GM12878 (cell line): ENCODE measurements at regions not wholly inside any gene's neighbourhood (a gene's known extent, or its start where the extent isn't known, plus 50 kb on each side); places are given as distances from the start of the nearest gene placed in this dataset.

ENCODE experiments used
- NR2F1 ChIP-seq: fragments of 450-650 bp; conservative IDR thresholded peaks from 2 replicates; pipeline ENCODE4 v1.6.1; 2017; ENCODE audit warnings: mild to moderate bottlenecking
- POLR2AphosphoS5 ChIP-seq: IDR thresholded peaks from 2 replicates; pipeline ENCODE4 v1.6.1; 2011; ENCODE audit warnings: mild to moderate bottlenecking, low read length, inconsistent platforms
- SMAD1 ChIP-seq: fragments of 450-650 bp; IDR thresholded peaks from 2 replicates; pipeline ENCODE4 v1.6.1; 2018; ENCODE audit warnings: mild to moderate bottlenecking, low read depth; ENCODE audit not compliant: partially characterized antibody
- TF ChIP-seq, protein P1 (sequence below), 3 experiments: IDR thresholded peaks in 2 of 3; conservative IDR thresholded peaks in 1 of 3; 2 replicates each; pipeline ENCODE4 v1.5.1; 2011; ENCODE audit warnings: low read depth in 3 of 3, low read length in 3 of 3, mild to moderate bottlenecking in 3 of 3, control low read depth in 2 of 3, moderate library complexity in 2 of 3, inconsistent platforms in 1 of 3, mixed read lengths in 1 of 3; ENCODE audit not compliant: control insufficient read depth in 2 of 3, insufficient read depth in 1 of 3; ENCODE audit errors: extremely low read depth in 1 of 3
- TF ChIP-seq, protein P2 (sequence below): fragments of 450-650 bp; IDR thresholded peaks from 2 replicates; pipeline ENCODE4 v1.6.1; 2014; ENCODE audit warnings: mild to moderate bottlenecking

DNA sequence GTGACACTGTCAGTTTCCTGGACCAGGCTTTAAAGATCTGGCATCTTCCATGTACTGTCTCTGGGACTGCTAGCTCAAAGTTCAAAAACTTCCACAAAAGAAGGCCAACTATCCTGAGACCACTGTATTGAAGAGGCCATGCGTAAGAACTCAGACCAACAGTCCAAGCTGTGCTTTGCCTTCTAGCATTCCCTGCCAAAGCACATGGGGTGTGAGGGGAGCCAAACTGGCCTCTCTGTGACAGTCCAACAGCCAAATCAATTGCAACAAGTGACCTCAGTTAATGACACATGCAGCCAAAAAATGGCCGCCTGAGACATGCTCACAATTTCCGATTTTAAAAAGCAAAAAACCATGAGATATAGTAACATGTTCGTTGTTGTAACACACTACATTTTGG is 160.3 kb upstream of the CDH19 start:
- TF ChIP-seq SMAD1: no peak
- TF ChIP-seq POLR2AphosphoS5: no peak
- TF ChIP-seq, protein P1, sequence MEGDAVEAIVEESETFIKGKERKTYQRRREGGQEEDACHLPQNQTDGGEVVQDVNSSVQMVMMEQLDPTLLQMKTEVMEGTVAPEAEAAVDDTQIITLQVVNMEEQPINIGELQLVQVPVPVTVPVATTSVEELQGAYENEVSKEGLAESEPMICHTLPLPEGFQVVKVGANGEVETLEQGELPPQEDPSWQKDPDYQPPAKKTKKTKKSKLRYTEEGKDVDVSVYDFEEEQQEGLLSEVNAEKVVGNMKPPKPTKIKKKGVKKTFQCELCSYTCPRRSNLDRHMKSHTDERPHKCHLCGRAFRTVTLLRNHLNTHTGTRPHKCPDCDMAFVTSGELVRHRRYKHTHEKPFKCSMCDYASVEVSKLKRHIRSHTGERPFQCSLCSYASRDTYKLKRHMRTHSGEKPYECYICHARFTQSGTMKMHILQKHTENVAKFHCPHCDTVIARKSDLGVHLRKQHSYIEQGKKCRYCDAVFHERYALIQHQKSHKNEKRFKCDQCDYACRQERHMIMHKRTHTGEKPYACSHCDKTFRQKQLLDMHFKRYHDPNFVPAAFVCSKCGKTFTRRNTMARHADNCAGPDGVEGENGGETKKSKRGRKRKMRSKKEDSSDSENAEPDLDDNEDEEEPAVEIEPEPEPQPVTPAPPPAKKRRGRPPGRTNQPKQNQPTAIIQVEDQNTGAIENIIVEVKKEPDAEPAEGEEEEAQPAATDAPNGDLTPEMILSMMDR (IDR thresholded peaks at IDR 0.05 in 2 of 3, conservative IDR thresholded peaks at IDR 0.05 in 1 of 3; ENCODE audit: control insufficient read depth in 2 of 3, extremely low read depth in 1 of 3, insufficient read depth in 1 of 3, low read depth in 3 of 3, low read length in 3 of 3): no peak
- TF ChIP-seq NR2F1: no peak
- TF ChIP-seq, protein P2, sequence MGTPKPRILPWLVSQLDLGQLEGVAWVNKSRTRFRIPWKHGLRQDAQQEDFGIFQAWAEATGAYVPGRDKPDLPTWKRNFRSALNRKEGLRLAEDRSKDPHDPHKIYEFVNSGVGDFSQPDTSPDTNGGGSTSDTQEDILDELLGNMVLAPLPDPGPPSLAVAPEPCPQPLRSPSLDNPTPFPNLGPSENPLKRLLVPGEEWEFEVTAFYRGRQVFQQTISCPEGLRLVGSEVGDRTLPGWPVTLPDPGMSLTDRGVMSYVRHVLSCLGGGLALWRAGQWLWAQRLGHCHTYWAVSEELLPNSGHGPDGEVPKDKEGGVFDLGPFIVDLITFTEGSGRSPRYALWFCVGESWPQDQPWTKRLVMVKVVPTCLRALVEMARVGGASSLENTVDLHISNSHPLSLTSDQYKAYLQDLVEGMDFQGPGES: no peak
